ENCODE measurements at regions not wholly inside any gene's neighbourhood (a gene's known extent, or its start where the extent isn't known, plus 50 kb on each side); places are given as distances from the start of the nearest gene placed in this dataset.
"Not testable (repeated sequence)": the region's sequence is repeated elsewhere in the genome, so short reads cannot be mapped to it uniquely, and the experiment has no call there.

DNA sequence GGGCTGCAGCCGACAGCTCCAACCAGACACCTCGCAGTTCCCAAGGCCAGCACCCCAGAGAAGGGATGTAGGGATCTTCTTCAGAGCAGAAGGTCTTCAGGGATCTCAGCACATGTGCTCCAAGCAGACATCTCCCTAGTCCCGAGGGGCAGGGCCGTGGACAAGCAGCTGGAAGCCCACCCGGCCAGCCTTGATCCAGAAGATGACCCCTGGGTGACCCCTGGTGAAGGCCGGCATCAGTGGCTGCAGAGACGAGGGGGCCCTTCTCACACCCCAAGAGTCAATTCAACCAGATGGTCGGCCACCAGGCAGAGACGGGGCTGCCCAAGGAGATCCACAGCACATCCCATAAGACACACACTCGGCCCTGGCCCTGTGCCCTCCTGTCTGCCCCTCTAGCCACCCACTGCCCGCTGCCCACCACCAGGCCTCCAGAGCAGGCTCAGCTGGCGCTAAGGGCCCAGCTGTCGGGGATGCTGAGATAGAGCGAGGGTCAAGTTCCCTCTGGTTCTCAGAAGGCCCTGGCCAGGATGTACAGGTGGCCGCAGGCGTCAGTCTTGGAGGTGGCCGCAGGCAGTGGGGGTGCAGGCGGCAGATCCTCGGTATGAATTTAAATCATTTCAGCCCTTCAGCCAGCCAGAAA, 168.3 kb downstream of the BRD1 start:
- no peak for DNase-seq (ENCODE audit: low read depth)

DNA sequence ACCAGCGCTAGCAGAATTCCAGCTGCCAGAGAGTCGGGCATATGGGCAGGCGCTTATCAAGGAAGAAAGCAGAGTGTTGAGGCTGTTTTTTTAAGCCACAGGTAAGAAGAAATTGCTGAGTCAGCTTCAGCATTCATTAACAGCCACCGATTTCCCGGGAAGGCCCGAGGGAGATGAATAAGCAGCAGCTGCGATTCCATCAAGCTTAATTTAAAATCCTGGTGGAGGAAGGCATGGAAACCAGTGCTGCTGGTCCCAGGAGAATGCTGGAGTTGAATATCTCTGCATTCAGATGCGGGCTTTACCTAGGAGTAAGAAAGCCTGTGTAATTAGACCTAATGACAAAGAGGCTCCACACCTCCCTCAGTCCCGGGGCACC, 168.8 kb downstream of the BRD1 start:
- no peak for DNase-seq (ENCODE audit: low read depth)

DNA sequence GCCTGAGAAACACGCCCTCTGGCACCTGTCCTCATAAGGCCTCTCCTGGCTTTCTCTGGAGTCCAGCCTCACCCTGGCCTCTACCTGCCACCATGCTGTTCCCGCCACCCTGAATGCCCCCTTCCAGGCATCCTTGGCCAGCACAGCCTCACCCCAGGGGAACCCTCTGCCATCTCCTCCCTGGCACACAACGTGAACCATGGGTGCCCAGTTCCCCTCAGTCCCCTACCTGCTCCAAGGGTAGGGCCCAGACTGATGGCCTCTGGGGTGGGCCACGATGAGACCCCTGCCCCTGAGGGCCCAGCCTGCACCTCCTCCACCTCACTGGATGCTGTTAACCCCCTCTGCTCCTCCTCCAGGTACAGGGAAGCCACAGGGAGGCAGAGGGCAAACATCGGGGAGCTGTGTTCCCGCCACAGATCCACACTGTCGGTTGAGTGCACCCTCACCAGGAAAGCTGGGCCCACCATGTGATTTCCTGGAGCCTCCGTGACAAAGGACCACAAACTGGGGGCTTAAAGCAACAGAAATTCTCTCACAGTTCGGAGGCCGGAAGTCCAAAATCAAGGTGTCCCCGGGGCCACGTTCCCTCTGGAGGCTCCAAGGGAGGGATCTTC, 169.6 kb downstream of the BRD1 start:
- DNase-seq (ENCODE audit: low read depth), result no peak

DNA sequence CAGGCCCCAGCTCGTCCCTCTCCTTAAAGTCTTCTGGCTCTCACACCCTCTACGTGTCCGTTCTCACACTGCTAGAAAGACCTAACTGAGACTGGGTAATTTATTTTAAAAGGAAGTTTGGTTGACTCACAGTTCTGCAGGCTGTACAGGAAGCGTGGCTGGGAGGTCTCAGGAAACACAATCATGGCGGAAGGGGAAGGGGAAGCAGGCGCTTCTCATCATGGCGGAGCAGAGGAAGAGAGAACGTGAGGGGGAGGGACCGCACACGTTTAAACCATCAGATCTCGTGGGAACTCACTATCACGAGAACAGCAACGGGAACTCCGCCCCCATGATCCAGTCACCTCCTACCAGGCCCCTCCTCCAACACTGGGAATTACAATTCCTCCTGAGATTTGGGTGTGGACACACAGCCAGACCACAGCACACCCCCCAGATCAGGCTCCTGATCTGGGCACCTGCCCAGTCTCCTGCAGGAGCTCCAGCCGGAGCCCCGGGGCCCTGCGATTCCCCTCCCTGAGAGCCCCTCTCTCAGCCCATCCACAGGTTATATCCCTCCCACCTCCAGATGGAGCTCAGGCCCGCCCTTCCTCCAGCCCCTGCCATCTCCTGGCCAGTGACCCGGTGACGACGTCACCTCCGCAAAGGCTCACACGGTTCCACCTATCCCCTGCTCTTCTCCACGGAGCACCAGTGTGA, 170.2 kb downstream of the BRD1 start:
- DNase-seq (ENCODE audit: low read depth), result peak; percentile 46

DNA sequence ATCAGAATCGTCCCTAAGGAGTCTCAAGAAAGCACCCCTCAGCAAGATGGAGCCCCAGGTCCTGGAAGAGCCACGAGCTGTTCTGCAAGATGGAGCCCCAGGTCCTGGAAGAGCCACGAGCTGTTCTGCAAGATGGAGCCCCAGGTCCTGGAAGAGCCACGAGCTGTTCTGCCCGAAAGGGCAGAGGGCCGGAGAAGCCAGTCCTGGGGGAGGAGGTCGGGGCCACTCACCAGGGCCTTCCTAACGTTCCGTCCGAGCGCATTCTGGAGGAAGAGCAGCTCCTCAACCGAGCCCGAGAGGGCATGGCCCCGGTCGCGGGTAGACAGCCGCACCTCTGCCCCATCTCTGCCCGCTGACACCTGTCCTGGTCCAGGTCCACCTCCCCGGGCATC, 170.8 kb downstream of the BRD1 start:
- not testable (repeated sequence) for DNase-seq (ENCODE audit: low read depth)

DNA sequence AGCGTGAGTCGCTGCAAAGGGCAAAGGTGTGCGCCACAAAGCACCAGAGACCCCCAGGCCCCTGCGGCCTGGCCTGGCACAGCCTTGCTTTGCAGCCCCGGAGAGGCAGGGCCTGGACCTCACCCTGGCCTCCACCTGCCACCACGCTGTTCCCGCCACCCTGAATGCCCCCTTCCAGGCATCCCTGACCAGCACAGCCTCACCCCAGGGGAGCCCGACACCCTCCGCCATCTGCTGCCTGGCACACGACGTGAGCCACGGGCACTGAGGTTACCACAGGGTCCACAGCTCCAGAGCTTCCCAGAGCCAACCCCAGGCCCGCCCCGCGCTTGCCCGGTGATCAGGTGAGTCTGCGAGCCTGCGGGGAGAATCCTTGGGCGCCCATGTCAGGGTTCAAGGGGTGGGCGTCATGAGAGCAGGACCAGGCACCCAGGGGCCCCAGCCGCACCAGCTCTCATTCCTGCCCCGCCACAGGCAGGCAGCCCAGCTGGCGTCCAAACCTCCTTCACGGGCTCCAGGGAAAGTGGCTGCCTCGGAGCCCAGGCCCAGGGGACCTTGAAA, 171.3 kb downstream of the BRD1 start:
- no peak for DNase-seq (ENCODE audit: low read depth)

DNA sequence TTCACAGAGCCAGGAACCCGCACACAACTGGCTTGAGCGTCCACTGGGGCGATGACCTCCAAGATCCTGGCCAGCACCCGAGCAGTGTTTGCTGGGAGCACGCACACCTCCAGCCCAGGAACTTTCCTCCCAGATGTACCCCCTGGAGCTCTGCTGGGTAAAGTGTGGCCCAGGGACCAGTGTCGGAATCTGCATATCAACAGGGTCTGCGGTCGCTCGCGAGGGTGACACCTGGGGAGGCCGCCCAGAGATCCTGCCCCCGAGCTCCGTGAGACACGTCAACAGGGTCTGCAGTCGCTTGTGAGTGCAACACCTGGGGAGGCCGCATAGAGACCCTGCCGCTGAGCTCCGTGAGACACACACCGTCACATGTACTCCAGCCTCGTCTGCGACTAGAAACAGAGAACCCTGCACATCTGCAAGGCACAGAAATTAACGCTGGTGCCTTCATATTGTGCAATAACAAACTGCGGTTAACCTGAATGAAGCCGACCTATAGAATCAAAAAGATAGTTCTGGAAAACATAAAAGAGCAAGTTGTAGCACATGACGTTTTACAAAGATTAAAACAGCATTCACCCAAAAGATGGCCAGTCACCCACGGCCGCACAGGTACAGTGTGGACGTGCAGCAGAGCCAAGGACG, 172.4 kb downstream of the BRD1 start:
- no peak for DNase-seq (ENCODE audit: low read depth)

DNA sequence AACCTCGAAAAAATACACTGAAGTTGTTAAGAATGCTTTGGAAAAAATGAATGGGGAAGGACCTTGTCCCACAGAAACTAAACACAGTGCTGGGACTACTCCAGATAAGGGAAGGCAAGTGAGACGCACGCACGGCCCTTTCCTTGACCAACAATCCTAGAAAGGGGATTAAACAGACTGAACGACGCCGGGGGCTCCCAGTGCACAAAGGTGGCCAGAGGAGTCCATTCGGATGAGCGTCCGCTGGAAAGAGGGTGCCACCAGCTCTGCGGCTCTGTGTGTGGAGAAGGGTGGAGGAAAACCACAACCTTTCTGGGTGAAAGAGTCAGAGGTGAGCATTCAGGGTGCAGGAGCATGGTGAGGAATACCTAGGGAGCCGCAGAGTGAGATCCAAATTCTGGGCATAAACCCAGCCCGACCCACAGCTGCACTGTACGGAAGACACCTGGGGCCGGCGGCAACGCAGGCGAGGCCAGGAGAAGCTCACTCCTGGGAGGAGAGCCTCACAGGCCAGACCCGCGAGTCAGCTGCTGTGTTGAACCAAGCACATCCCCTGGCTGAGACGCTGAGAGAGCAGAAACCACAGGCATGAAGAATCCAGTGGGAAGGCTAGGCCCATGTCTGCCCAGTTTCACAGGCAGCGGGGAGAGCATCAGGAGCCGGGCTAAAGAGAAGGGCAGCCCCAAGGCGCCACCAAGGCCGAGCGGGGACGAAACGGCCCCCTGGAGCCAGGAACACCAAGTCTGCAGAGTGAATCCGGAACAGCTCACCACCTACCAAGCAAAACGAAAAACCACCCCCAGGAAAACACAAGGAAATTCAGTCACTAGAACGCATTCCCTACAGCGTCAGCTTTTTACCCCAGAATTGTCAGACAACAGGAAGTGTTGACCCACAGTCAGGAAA, 177.1 kb downstream of the BRD1 start:
- DNase-seq (ENCODE audit: low read depth), result no peak

DNA sequence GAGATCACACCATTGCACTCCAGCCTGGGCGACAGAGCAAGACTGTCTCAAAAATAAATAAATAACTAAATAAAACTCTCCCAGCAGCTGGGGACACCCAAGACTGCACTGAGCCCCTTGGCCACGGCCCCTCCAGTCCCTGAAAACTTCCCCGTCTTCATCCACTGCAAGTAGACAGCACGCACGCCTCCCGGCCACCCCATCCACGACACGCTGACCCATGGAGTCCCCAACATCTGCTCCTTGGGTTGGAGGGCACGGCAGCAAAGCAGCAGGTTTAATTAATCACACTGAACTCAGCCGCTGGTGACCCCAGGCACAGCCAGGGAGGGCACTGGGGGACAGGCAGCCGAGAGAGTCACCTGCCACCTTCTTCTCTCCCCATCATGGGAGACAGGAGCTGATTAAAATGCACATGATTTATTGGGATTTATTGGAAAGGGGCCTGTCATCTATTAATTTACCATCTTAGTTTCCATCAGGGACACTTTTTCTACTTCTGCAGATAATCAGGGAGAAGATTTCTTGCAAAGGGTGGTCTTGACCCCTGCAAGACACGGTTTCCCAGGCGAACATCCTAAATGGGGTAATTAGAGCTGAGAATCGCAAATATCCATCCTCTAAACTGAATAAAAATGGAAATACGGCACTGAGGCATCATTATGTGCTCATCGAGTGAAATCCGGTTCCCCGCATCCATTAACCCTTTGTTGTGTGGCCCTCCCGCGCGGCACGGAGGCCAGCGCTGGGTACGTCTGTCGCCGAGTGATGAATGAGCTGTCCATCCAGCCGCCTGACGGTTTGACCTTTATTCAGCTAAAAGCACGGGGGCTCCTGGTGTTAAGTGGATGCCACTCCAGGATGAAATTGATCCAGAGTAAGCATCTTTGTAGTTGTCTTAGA, 178.3 kb downstream of the BRD1 start:
- DNase-seq (ENCODE audit: low read depth), result no peak

DNA sequence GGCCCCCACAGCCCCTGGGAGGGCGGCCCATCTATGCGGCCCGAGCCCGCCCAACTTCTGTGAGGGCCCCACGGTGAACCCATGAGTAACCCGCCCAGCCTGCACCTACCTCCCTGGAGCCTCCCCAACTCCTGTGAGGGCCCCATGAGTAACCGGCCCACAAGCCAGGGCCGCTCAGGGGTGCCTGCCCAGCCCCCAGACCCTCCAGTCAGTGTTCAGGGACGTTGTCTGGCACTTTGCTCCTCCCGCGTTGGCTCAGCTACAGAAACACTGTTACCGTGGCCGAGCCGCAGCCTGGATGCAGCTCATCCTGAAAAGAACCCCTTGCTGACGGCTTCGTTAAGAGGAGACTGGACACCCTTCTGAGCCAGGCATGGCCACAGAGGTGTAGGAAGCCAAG, 179.6 kb downstream of the BRD1 start:
- no peak for DNase-seq (ENCODE audit: low read depth)

DNA sequence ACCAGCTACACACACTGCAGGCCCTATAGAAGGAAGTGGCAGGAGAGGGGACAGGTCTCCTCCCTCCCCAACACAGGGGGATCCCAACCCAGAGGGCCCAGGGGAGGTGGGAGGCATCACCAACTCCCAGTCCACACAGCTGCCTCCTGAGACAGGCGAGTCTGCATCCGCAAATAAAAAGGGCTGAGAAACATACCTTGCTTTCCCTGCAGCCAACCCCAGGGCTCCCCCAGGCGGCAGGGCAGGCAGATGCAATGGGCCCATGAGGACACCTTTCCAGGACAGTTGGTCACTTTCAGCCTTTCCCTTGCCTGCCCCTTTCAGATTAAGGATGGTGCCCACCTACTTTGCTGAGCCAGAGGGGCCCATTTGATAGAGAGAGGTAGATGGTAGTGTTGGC, 180.0 kb downstream of the BRD1 start:
- DNase-seq (ENCODE audit: low read depth), result no peak

DNA sequence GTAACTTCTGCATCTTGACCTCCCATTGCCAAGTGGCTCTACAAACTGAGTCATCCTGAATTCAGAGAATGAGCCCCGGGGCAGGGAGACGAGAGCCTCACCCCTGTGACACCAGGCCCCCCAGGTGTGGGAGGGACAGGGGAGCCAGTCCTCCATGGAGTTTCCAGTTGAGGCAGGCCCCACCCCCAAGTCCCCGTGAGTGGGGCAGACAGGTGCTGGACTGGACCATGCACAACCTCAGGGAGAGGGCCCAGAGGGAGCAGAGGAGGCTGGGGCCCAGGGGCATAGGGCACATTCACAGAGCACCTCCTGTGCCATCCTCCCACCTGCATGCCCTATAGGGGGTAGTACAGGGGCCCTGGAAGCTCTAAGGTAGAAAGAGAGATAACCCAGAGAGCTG, 180.8 kb downstream of the BRD1 start:
- no peak for DNase-seq (ENCODE audit: low read depth)

DNA sequence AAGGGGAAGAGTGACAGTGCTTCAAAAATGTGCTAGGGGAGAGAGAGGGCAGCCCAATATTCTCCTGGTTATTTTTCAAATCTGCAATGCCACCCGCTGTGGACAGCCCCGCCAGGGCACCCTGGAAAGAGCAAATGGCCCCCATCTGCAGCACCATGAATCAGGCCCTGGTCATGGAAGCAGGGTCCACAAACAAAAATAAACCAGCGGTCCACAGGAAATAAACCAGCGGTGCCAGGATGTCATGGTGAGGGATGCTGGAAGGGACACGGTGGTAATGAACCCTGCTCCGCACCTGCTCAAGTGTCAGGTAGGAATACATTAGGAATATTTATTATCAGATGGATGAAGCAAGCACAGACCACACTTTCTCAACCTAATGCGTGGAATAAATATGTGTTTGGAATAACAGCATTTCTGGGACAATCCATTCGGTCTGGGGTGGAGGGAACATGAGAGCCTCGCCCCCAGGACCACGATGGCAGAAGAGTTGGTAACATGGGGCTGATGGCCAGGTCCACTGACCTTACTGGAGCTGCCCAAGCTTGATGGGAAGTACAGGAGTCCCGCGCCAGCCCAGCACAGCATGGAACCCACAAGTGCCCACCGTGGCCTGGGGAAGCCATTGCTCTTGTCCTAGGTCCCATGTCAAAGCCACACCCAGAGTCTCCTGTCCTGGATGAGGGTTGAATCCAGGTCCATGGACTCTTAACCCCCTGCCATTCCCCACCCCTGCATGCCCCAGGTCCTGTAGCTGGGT, 181.7 kb downstream of the BRD1 start:
- no peak for DNase-seq (ENCODE audit: low read depth)

DNA sequence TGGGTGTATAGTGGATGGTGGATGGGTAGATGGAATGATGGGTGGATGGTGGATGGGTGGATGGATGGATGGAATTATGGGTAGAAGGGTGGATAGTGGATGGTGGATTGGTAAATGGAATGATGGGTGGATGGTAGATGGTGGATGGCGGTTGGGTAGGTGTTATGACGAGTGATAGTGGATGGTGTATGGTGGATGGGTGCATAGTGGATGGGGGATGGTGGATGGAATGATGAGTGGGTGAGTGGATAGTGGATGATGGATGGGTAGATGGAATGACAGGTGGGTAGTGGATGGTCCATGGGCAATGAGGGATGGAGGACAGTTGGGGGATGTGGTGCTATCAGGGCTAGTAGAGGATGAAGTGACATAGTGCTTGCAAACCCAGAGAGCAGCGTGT, 182.4 kb downstream of the BRD1 start:
- no peak for DNase-seq (ENCODE audit: low read depth)

DNA sequence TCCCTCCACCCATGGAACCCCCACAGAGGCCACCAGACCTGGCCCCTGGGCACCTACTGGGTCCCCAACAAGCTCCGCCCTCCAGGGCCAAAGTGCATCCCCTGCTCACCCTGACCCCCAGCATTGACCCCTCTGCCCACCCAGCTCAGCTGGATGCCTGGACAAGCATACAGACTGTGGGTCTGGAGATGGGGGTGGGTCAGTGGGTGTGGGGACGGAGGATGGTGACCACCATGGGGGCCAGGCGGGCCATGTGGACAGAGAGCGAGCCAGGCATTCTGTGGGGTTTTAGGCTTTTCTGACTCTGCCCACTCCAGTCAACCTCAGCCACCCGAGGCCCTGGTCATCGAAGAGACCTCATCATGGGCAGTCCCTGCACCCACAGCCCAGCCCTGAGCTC, 183.7 kb downstream of the BRD1 start:
- no peak for DNase-seq (ENCODE audit: low read depth)

DNA sequence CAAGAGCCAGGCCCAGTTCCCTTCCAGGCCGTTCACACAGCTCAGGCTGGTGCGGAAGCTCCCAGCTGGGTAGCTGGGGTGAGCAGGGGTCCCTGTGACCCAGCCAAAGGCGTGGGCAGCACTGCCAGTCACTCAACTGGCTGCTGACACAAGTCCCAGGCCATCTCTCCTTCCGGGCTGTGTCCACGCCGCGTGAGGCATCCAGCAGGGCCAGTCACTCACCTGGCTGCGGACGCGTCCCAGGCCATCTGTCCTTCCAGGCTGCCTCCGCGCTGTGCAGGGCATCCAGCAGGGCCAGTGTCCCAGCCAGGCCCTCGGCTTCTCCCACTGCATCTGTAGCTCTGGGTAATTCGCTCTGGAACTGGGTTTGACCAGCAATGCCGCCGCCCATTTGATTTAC, 184.2 kb downstream of the BRD1 start:
- no peak for DNase-seq (ENCODE audit: low read depth)

DNA sequence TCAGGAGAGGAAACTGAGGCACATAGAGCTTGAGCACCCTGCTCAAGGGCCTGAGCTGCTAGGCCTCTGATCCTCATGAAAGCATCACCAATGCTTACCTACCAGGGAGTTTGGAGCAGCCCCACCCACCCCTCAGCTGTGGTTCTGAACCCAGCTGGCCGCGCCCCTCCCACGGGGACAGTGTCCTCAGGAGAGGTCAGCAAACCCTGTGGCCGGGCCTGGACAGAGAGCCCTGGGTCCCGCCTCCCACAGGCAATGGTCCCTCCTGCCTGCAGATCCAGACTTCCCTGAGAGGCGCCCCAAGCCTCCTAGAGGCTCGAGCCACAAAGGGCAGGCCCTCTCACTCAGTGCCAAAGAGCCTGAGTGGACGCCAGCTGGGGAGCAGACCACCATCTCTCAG, 184.9 kb downstream of the BRD1 start:
- DNase-seq (ENCODE audit: low read depth), result no peak

DNA sequence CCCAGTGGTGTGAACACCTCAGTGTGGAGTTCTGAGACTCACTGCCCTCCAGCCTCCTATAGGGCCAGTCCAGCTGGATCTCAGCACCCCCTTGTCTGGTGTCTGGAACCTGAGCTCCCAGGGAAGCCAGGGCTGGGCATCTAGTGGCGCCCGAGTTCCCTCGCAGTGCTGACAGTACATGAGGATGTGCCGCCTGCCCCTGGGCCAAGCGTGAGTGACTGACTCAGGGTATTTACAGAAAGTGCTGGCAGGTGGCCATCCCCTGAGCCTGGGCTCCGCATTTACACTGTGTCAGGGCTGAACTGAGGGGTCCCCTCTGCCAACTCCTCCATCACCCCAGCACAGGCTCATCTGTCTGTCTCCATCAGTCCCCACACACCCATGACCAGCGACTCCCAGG, 185.3 kb downstream of the BRD1 start:
- no peak for DNase-seq (ENCODE audit: low read depth)

DNA sequence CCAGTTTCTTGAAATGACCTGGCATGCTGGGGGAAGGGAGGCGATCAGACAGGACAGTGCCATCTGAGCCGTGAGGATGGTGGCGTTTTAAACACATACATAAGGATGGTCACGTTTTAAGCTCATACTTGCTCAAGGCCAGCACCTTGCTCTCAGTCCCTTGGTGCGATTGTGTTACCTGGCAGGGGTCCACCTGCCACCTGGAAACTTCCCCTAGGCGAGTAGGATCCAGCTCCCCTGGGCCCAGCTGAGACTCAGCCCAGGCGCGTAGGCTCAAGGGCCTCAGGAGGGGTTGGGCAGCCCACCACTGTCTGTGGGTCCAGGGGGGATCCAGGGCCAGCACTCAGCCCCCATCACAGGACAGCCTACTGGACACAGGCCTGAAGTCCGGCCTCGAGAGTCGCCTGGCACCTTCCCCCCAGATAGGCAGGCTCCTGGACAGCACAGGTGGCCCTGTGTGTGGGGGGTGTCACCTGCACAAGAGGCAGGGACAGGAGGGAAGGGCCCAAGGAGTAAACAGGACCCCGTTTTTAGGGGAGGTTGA, 185.8 kb downstream of the BRD1 start:
- DNase-seq (ENCODE audit: low read depth), result no peak

All from stimulated activated CD8-positive, alpha-beta memory T cell treated with anti-CD3 and anti-CD28 coated beads, Interleukin-12 subunit alpha, Interleukin-12 subunit beta, amount 100 ng/mL, for 1 hour (primary cell).